HuH-7.5 (cell line): ENCODE measurements at regions not wholly inside any gene's neighbourhood (a gene's known extent, or its start where the extent isn't known, plus 50 kb on each side); places are given as distances from the start of the nearest gene placed in this dataset.

ENCODE experiments used
- DNase-seq: peaks from one replicate; pipeline ENCODE4 v3.0.0; 2011; ENCODE audit warnings: low spot score

GRCh38 chr5:135234666-135235401, 164.2 kb downstream of the MACROH2A1 start:
- DNase-seq, result no peak

- DNase-seq, result no peak
Observed at GRCh38 chr5:135234242-135234641, 164.8 kb downstream of the MACROH2A1 start.

GRCh38 chr5:135233477-135233876, 165.6 kb downstream of the MACROH2A1 start:
- DNase-seq, result no peak

GRCh38 chr5:135232958-135233357, 166.1 kb downstream of the MACROH2A1 start:
- no peak for DNase-seq

GRCh38 chr5:135231289-135231688, 167.7 kb downstream of the MACROH2A1 start:
- DNase-seq, result no peak

GRCh38 chr5:135230251-135230925, 168.6 kb downstream of the MACROH2A1 start:
- DNase-seq, result no peak

GRCh38 chr5:135229679-135230132, 169.3 kb downstream of the MACROH2A1 start:
- no peak for DNase-seq

DNA sequence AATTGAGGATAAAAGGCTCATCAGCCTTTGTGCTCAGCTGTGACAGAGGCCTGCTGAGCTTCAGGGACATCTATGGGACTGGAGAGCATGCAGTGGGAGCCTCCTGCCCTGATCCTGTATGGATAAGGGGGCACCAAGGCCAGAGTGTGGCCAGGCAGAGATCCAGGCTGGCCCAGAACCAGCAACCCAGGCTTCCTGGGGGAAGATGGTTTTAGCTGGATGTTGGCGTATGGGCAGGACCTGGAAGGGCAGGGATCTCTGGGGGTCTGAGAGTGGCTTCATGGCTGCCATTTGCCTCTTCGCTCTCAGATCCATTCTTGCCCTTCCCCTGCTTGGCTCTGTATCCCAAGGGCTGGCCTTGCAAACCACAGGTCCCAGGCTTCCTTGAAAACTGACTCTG, 169.9 kb downstream of the MACROH2A1 start:
- no peak for DNase-seq

DNA sequence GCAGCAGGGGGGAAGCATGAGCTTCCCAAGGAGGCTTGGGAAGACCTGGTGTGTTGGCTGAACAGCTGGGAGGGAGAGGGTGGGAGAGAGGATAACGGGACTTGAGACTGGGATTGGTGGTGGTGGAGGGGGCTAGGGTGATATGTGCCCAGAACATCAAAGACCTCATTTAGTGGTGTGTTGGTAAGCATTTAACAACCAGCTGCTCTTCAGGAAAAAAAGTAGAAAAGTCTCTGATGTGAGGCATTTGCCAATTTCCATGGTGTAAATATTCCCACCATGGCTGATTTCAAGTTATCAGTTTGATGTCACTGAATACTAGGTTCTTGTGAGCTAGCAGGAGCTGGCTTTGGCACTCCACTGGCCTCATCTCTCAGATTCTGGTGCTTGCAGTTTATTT, 170.8 kb downstream of the MACROH2A1 start:
- DNase-seq, result no peak

GRCh38 chr5:135227064-135228022, 171.7 kb downstream of the MACROH2A1 start:
- DNase-seq, result no peak

- DNase-seq, result no peak
Observed at GRCh38 chr5:135225856-135226560, 173.0 kb downstream of the MACROH2A1 start.

DNA sequence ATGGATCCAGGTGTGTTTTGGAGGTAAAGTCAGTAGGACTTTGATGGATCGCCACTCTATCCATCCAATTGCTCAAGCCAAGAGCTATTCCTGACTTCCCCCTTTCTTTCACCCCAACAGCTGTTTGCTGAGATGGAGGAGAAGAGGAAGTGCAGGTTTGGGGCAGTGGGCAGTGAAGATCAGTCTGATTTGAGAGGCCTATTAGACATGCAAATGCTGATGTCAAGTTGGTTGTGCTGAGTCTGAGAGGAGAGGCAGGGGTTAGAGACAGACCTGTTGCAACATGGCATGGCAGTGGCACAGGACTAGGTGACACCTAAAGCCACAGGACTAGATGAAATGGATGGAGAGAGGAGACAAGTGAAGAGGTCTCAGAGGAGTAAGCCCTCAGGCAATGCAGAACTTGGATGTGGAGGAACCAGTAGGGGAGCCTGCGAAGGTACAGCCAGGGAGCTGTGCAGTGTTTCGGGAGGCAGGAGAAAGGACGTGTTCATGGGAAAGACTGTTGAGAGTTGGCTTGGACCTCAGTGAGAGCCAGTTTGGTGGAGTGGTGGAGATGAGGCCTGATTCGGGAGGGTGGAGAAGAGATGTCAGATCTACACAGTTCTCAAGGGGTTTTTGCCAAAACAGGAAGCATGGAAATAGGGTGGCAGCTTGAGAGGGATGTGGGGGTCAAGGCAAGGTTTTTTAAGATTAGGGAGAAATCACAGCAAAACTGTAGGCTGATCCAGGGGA, 175.0 kb downstream of the MACROH2A1 start:
- no peak for DNase-seq

DNA sequence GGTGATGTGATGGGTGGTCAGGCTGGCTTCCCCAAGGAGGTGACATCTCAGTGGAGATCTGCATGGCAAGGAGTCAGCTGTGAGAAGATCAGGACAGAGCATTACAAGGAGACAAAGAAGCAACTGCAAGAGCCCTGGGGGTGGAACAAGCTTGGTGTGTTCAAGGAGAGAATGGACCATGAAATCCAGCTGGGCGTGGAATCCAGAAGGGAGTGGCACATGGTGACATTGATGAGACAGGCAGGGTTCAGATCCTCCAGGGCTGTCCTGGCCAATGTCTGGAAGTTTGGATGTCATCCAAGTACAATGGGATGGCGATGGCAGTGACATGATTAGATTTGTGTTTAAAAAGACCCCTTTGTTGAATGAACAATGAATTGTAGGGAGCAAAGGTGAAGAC, 175.6 kb downstream of the MACROH2A1 start:
- no peak for DNase-seq

GRCh38 chr5:135222771-135223170, 176.3 kb downstream of the MACROH2A1 start:
- DNase-seq, result no peak

DNA sequence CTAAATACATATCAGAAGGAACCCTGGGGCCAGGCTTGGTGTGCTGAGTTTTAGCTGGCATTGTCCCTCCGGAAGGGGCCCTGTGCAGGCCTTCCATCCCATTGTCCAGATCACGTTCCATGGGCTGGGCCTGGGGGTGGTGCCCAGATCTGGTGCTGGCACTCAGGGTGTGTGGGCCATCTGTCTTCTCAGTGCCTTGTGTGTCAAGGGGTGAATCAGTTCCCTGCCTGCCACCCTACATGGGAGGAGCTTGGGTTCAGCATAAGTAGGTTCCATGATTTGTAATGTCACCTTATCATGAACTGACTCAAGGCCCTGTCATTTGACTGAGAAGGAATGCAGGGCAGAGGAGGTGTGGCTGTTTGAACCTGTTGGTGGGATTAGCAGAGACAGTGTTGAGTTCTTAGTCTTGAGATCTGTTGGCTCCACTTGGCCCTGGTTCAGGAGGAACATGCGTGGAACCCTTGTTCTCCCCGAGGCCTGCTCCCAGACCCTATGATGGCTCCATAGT, 176.8 kb downstream of the MACROH2A1 start:
- no peak for DNase-seq

- DNase-seq, result no peak
Observed at GRCh38 chr5:135221696-135222095, 177.3 kb downstream of the MACROH2A1 start.

- DNase-seq, result no peak
Observed at GRCh38 chr5:135221187-135221473, 177.9 kb downstream of the MACROH2A1 start.

DNA sequence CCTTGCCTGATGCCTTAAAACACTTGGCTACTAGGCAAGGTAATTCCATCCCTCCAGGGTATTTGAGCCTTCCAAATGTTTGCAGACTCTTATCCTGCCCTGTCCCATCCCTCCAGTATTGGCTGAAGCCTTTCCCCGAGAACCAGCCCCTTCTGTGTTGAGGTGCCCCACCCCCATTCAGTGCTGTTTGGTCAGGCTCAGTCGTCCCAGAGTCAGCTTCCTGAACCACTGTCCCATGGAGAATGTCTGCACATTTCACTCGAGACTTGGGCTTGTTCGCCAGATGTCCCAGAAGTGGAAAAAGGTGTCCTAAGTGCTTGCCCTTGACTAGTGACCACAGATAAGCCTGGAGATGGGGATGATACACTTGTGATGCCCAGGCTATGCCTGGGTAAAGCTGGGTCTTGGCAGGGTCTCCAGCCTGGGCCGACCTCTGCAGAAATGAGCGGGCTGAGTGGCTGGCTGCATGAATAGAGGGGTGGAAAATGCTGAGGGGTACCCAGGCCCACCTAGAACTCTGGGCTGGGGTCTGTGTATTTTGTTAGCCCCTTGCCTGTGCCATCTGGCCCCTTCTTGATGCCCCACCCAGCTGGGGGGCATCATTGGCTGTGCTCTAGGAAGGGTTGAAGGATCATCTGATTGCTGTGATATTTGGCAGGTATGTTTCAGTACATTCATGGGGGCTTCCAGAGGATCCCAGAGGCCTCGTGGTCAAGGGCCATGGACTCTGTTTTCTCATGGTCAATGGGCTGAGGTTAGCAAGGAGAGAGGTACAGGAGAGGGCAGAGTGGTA, 178.4 kb downstream of the MACROH2A1 start:
- DNase-seq, result no peak

DNA sequence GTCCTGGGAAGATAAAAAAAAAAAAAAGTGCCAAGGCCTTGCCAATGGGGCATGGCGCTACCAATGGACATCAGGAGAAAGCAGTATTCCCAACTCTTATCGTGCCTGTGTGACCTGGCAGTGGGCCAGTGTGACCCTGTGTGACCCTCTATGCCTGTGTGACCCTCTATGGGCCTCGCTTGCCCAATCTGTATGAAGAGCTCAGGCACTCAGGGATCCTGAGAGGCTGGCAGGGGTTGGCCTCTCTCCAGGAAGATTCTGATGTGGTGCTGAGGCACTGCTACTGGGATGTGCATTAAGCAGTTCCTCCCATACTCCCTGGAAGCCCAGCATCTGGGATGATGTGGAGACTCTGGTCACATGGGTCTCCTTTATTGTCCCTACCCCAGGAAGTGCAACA, 179.2 kb downstream of the MACROH2A1 start:
- no peak for DNase-seq
